Loucy (cell line): ENCODE measurements at regions not wholly inside any gene's neighbourhood (a gene's known extent, or its start where the extent isn't known, plus 50 kb on each side); places are given as distances from the start of the nearest gene placed in this dataset.

ENCODE experiments used
- H2AFZ ChIP-seq: fragments of 200-600 bp; sonication (generic); 2 replicates; pipeline ENCODE4 v1.6.0; 2016; ENCODE audit warnings: antibody characterized with exemption, mild to moderate bottlenecking, low read length, moderate library complexity
- H3F3A ChIP-seq: fragments of 200-600 bp; 2 replicates; pipeline ENCODE4 v1.6.0; 2016; ENCODE audit warnings: antibody characterized with exemption, low read depth, mild to moderate bottlenecking
- H3K27me3 ChIP-seq: fragments of 200-600 bp; sonication (generic); 2 replicates; pipeline ENCODE4 v1.6.1; 2014; ENCODE audit warnings: low read length, mild to moderate bottlenecking; ENCODE audit not compliant: insufficient read depth, poor library complexity, severe bottlenecking
- H3K36me3 ChIP-seq: fragments of 200-600 bp; sonication (generic); 2 replicates; pipeline ENCODE4 v1.6.1; 2016; ENCODE audit warnings: low read length; ENCODE audit not compliant: insufficient read depth
- H3K4me1 ChIP-seq: fragments of 200-600 bp; sonication (generic); 2 replicates; pipeline ENCODE4 v1.5.1; 2014; ENCODE audit warnings: low read length, mild to moderate bottlenecking; ENCODE audit not compliant: insufficient read depth, poor library complexity, severe bottlenecking
- H3K4me2 ChIP-seq: fragments of 200-600 bp; sonication (generic); 2 replicates; pipeline ENCODE4 v1.6.0; 2014; ENCODE audit warnings: antibody characterized with exemption, low read length, low read depth, mild to moderate bottlenecking; ENCODE audit not compliant: poor library complexity, severe bottlenecking
- H3K4me3 ChIP-seq: fragments of 200-600 bp; sonication (generic); 2 replicates; pipeline ENCODE4 v1.5.1; 2014; ENCODE audit warnings: low read length, mild to moderate bottlenecking, mixed read lengths; ENCODE audit not compliant: poor library complexity, severe bottlenecking
- H3K79me2 ChIP-seq: fragments of 200-600 bp; sonication (generic); 2 replicates; pipeline ENCODE4 v1.6.1; 2014; ENCODE audit warnings: low read length; ENCODE audit not compliant: insufficient read depth
- H3K9ac ChIP-seq: fragments of 200-600 bp; sonication (generic); 2 replicates; pipeline ENCODE4 v1.6.0; 2014; ENCODE audit warnings: mild to moderate bottlenecking, low read depth, low read length, moderate library complexity; ENCODE audit not compliant: poor library complexity, severe bottlenecking
- H3K9me2 ChIP-seq: fragments of 200-600 bp; sonication (generic); replicated peaks from 2 replicates; pipeline ENCODE4 v1.6.1; 2016; ENCODE audit warnings: low read depth, low read length, mixed read lengths
- H3K9me3 ChIP-seq: fragments of 200-600 bp; sonication (generic); 2 replicates; pipeline ENCODE4 v1.6.1; 2014; ENCODE audit warnings: mild to moderate bottlenecking, antibody characterized with exemption, low read length, low read depth; ENCODE audit not compliant: insufficient read depth
- H4K20me1 ChIP-seq: fragments of 200-600 bp; sonication (generic); 2 replicates; pipeline ENCODE4 v1.6.0; 2014; ENCODE audit warnings: antibody characterized with exemption, low read length, mild to moderate bottlenecking; ENCODE audit not compliant: insufficient read depth, poor library complexity, severe bottlenecking
- CTCF ChIP-seq: fragments of 200-600 bp; sonication (generic); conservative IDR thresholded peaks from 2 replicates; pipeline ENCODE4 v1.5.1; 2014; ENCODE audit warnings: mild to moderate bottlenecking, antibody characterized with exemption, low read length
- EZH2phosphoT487 ChIP-seq: fragments of 200-600 bp; IDR thresholded peaks from 2 replicates; pipeline ENCODE4 v1.6.1; 2018; ENCODE audit warnings: antibody characterized with exemption, mild to moderate bottlenecking, moderate library complexity, borderline replicate concordance

DNA sequence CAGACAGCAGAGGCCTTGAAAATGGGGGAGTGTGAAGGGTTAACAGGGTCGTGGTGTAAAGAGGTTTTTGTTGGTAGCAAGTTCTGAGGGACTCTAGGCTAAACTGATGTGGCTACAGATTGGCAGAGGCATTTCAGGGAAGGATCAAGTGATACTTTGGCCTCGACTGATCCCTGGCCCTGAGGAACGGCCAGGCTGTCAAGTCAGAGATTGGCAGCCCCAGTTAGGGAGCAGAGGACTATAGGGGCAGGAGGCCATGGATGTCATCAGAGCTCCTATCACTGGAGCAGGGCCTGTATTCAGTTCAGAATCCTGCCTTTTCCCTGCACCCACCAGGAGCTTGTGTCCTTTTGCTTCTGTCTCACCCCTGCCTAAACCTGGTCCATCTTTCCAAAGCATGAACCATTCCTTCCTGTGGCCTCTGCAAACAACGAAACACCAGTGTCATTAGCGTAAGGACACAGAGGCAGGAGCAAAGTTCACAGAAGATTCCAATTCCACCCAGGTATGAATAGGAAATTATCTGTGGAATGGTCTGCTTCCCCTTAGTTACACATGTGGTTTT lies 613.1 kb downstream of the MID1IP1 start:
- Histone ChIP-seq H3F3A (no peaks in the 10 kb centered on the region), H3K4me3 (no peak overlapping the region), H3K36me3 (no peaks in the 10 kb centered on the region), H3K9me3 (no peaks in the 10 kb centered on the region), H3K4me2 (no peak overlapping the region), H4K20me1 (no peaks in the 10 kb centered on the region), H3K4me1 (no peaks in the 10 kb centered on the region), H2AFZ (no peak overlapping the region), H3K79me2 (no peaks in the 10 kb centered on the region), H3K9me2 (no peaks in the 10 kb centered on the region), H3K27me3 (no peaks in the 10 kb centered on the region), H3K9ac (no peak overlapping the region)
- TF ChIP-seq CTCF (no peak), EZH2phosphoT487 (no peak)

- no peaks in the 10 kb centered on the region for H4K20me1 ChIP-seq
- H3K4me1 ChIP-seq: no peaks in the 10 kb centered on the region
- no peak for TF ChIP-seq CTCF
- TF ChIP-seq EZH2phosphoT487: no peak
- H3F3A ChIP-seq: no peaks in the 10 kb centered on the region
- H3K27me3 ChIP-seq: no peaks in the 10 kb centered on the region
- H3K79me2 ChIP-seq: no peaks in the 10 kb centered on the region
- H2AFZ ChIP-seq: no peak overlapping the region
- H3K9ac ChIP-seq: no peak overlapping the region
- H3K4me3 ChIP-seq: no peak overlapping the region
- no peaks in the 10 kb centered on the region for H3K9me2 ChIP-seq
- no peak overlapping the region for H3K4me2 ChIP-seq
- no peaks in the 10 kb centered on the region for H3K9me3 ChIP-seq
- no peaks in the 10 kb centered on the region for H3K36me3 ChIP-seq
Observed at GRCh38 chrX:39416547-39417260, 615.4 kb downstream of the MID1IP1 start.

DNA sequence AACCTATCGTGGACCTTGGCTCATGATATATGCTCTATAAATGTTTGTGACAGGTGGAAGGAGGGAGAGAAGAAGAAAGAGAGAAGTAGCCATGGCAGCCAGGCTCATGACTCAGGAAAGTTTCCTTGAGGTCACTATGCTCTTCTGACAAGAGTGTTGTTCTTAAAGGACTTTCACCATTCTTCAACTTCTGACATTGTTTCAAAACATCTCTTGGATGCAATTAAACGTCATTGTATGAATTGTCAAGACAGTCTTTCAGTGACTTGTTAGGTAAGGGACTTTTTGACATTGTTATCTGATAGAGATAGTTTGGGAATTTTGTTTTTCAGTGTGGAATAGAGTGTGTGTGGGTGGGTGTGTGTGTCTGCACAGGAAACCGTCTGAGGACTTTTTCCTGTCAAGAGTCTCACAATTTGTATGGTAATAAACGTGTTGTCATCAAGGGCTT lies 617.0 kb downstream of the MID1IP1 start:
- no peaks in the 10 kb centered on the region for H3K4me1 ChIP-seq
- H3K9ac ChIP-seq: no peak overlapping the region
- H3K9me2 ChIP-seq: no peaks in the 10 kb centered on the region
- no peaks in the 10 kb centered on the region for H3K79me2 ChIP-seq
- no peak overlapping the region for H3K4me2 ChIP-seq
- H3K9me3 ChIP-seq: no peaks in the 10 kb centered on the region
- no peaks in the 10 kb centered on the region for H3F3A ChIP-seq
- no peaks in the 10 kb centered on the region for H4K20me1 ChIP-seq
- TF ChIP-seq CTCF (no peak), EZH2phosphoT487 (no peak)
- H2AFZ ChIP-seq: no peak overlapping the region
- H3K36me3 ChIP-seq: no peaks in the 10 kb centered on the region
- no peak overlapping the region for H3K4me3 ChIP-seq
- H3K27me3 ChIP-seq: no peaks in the 10 kb centered on the region
